H9 (cell line): ENCODE measurements at regions not wholly inside any gene's neighbourhood (a gene's known extent, or its start where the extent isn't known, plus 50 kb on each side); places are given as distances from the start of the nearest gene placed in this dataset.

Experiments used
- DNase-seq: peaks from one replicate; pipeline ENCODE4 v3.0.0-alpha.2; 2017
- H2AFZ ChIP-seq: one replicate; pipeline ENCODE4 v1.6.1; 2013; ENCODE audit warnings: mild to moderate bottlenecking, low read length, control low read depth, moderate library complexity
- H2AK5ac ChIP-seq: 2 replicates; pipeline ENCODE4 v1.6.1; 2013; ENCODE audit warnings: low read length, control low read depth, mixed read lengths; ENCODE audit not compliant: insufficient read length
- H2BK120ac ChIP-seq: one replicate; pipeline ENCODE4 v1.6.1; 2013; ENCODE audit warnings: low read depth, mild to moderate bottlenecking, low read length, control low read depth, inconsistent platforms; ENCODE audit not compliant: poor library complexity, severe bottlenecking
- H2BK12ac ChIP-seq: 2 replicates; pipeline ENCODE4 v1.6.1; 2013; ENCODE audit warnings: low read length, control low read depth, mixed read lengths, low read depth; ENCODE audit not compliant: insufficient read length
- H2BK15ac ChIP-seq: 2 replicates; pipeline ENCODE4 v1.6.1; 2013; ENCODE audit warnings: low read depth, low read length, control low read depth
- H2BK20ac ChIP-seq: one replicate; pipeline ENCODE4 v1.6.1; 2013; ENCODE audit warnings: low read depth, mild to moderate bottlenecking, low read length, control low read depth, inconsistent platforms; ENCODE audit not compliant: poor library complexity, severe bottlenecking
- H2BK5ac ChIP-seq: 2 replicates; pipeline ENCODE4 v1.6.1; 2013; ENCODE audit warnings: low read length, control low read depth, mixed read lengths; ENCODE audit not compliant: insufficient read length
- H3K14ac ChIP-seq: 2 replicates; pipeline ENCODE4 v1.6.1; 2013; ENCODE audit warnings: low read length, control low read depth; ENCODE audit not compliant: insufficient read depth
- H3K18ac ChIP-seq: 2 replicates; pipeline ENCODE4 v1.6.1; 2013; ENCODE audit warnings: low read depth, mild to moderate bottlenecking, mixed read lengths, low read length, control low read depth; ENCODE audit not compliant: insufficient read length
- H3K23ac ChIP-seq: 2 replicates; pipeline ENCODE4 v1.6.1; 2013; ENCODE audit warnings: low read length, control low read depth, mixed read lengths, low read depth; ENCODE audit not compliant: insufficient read length
- H3K23me2 ChIP-seq: 2 replicates; pipeline ENCODE4 v1.6.1; 2013; ENCODE audit warnings: low read depth, mild to moderate bottlenecking, mixed read lengths, low read length, control low read depth; ENCODE audit not compliant: insufficient read length, poor library complexity, severe bottlenecking
- H3K27ac ChIP-seq: 2 replicates; pipeline ENCODE4 v1.5.1; 2013; ENCODE audit warnings: low read length, control low read depth, mixed read lengths, low read depth; ENCODE audit not compliant: insufficient read length
- H3K27me3 ChIP-seq: 2 replicates; pipeline ENCODE4 v1.6.1; 2013; ENCODE audit warnings: low read length, control low read depth, inconsistent platforms; ENCODE audit not compliant: insufficient read depth
- H3K4ac ChIP-seq: 2 replicates; pipeline ENCODE4 v1.6.1; 2013; ENCODE audit warnings: low read depth, mild to moderate bottlenecking, control low read depth, inconsistent platforms, low read length, moderate library complexity
- H3K4me1 ChIP-seq: 2 replicates; pipeline ENCODE4 v1.6.1; 2013; ENCODE audit warnings: low read length, control low read depth, inconsistent platforms; ENCODE audit not compliant: insufficient read depth
- H3K4me2 ChIP-seq: 2 replicates; pipeline ENCODE4 v1.6.1; 2013; ENCODE audit warnings: low read length, control low read depth, mixed read lengths; ENCODE audit not compliant: insufficient read length, insufficient read depth
- H3K56ac ChIP-seq: 2 replicates; pipeline ENCODE4 v1.6.1; 2013; ENCODE audit warnings: low read depth, mild to moderate bottlenecking, mixed read lengths, low read length, control low read depth; ENCODE audit not compliant: insufficient read length
- H3K79me1 ChIP-seq: 2 replicates; pipeline ENCODE4 v1.6.1; 2013; ENCODE audit warnings: low read depth, mild to moderate bottlenecking, moderate library complexity, low read length, control low read depth, inconsistent platforms; ENCODE audit not compliant: insufficient read depth, poor library complexity, severe bottlenecking
- H3K79me2 ChIP-seq: 2 replicates; pipeline ENCODE4 v1.6.1; 2013; ENCODE audit warnings: low read length, control low read depth, inconsistent platforms; ENCODE audit not compliant: insufficient read depth
- H3K9ac ChIP-seq: 2 replicates; pipeline ENCODE4 v1.6.1; 2013; ENCODE audit warnings: low read length, control low read depth, mixed read lengths; ENCODE audit not compliant: insufficient read length; ENCODE audit errors: extremely low read depth
- H3K9me3 ChIP-seq: one replicate; pipeline ENCODE4 v1.6.1; 2013; ENCODE audit warnings: low read depth, low read length, inconsistent platforms; ENCODE audit not compliant: control insufficient read depth
- H3T11ph ChIP-seq: one replicate; pipeline ENCODE4 v1.6.1; 2013; ENCODE audit warnings: mild to moderate bottlenecking, low read length, control low read depth, inconsistent platforms
- H4K20me1 ChIP-seq: one replicate; pipeline ENCODE4 v1.6.1; 2013; ENCODE audit not compliant: control insufficient read depth, insufficient read length, insufficient read depth
- H4K5ac ChIP-seq: 2 replicates; pipeline ENCODE4 v1.6.1; 2013; ENCODE audit warnings: low read depth, mild to moderate bottlenecking, mixed read lengths, low read length, control low read depth; ENCODE audit not compliant: insufficient read length
- H4K8ac ChIP-seq: replicated peaks from 2 replicates; pipeline ENCODE4 v1.6.1; 2013; ENCODE audit warnings: low read length, control low read depth, mixed read lengths, low read depth; ENCODE audit not compliant: insufficient read length
- H4K91ac ChIP-seq: 2 replicates; pipeline ENCODE4 v1.6.1; 2013; ENCODE audit warnings: low read depth, mild to moderate bottlenecking, moderate library complexity, mixed read lengths, low read length, control low read depth; ENCODE audit not compliant: insufficient read length
- H3K27ac Mint-ChIP-seq, 3 experiments: 2 replicates in 2 of 3; 3 replicates in 1 of 3; pipeline ENCODE4 v1.8.0; 2020 to 2021; ENCODE audit warnings: mixed read lengths in 3 of 3, mild to moderate bottlenecking in 1 of 3, moderate library complexity in 1 of 3
- H3K27me3 Mint-ChIP-seq: 2 replicates; pipeline ENCODE4 v1.8.0; 2021; ENCODE audit warnings: low read depth, mild to moderate bottlenecking, moderate library complexity, mixed read lengths
- H3K36me3 Mint-ChIP-seq, 3 experiments: 2 replicates in 2 of 3; 3 replicates in 1 of 3; pipeline ENCODE4 v1.8.0; 2020 to 2021; ENCODE audit warnings: low read depth in 3 of 3, mixed read lengths in 3 of 3; ENCODE audit not compliant: insufficient read depth in 1 of 3
- H3K4me1 Mint-ChIP-seq, 2 experiments: 2 replicates each; pipeline ENCODE4 v1.8.0; 2020; ENCODE audit warnings: mixed read lengths in 2 of 2
- H3K4me3 Mint-ChIP-seq, 2 experiments: 2 replicates in 1 of 2; 3 replicates in 1 of 2; pipeline ENCODE4 v1.8.0; 2020 to 2021; ENCODE audit warnings: mild to moderate bottlenecking in 2 of 2, mixed read lengths in 2 of 2, moderate library complexity in 1 of 2
- H3K9me3 Mint-ChIP-seq, 2 experiments: 2 replicates in 1 of 2; 3 replicates in 1 of 2; pipeline ENCODE4 v1.8.0; 2020; ENCODE audit warnings: mild to moderate bottlenecking in 2 of 2, mixed read lengths in 2 of 2, moderate library complexity in 1 of 2
- CTCF ChIP-seq: fragments of 200-600 bp; sonication (generic); conservative IDR thresholded peaks from 3 replicates; pipeline ENCODE4 v1.8.0; 2021; ENCODE audit warnings: antibody characterized with exemption, mild to moderate bottlenecking
- WGBS: extraction: QIAGEN DNeasy Blood & Tissue Kit; methylation state at CpG from one replicate; pipeline ENCODE4 v1.1.7; 2013; ENCODE audit warnings: missing lambda C conversion rate, low lambda C conversion rate, mixed read lengths; ENCODE audit not compliant: insufficient read length; ENCODE audit errors: extremely low coverage; 5-methylcytosine and 5-hydroxymethylcytosine counted together

- Histone ChIP-seq H2BK12ac (no peak overlapping the region), H3T11ph (no peak overlapping the region), H4K8ac (no peak overlapping the region), H3K4ac (no peak overlapping the region), H2AK5ac (no peak overlapping the region), H3K79me2 (no peaks in the 10 kb centered on the region), H4K20me1 (no peaks in the 10 kb centered on the region), H3K14ac (no peak overlapping the region), H3K79me1 (no peaks in the 10 kb centered on the region), H2BK15ac (no peak overlapping the region), H4K91ac (no peak overlapping the region), H3K9ac (no peak overlapping the region), H3K56ac (no peak overlapping the region), H2BK5ac (no peak overlapping the region), H3K27me3 (no peaks in the 10 kb centered on the region), H2AFZ (no peak overlapping the region), H2BK120ac (no peak overlapping the region), H3K9me3 (no peaks in the 10 kb centered on the region), H3K23me2 (no peaks in the 10 kb centered on the region), H3K18ac (no peak overlapping the region), H4K5ac (no peak overlapping the region), H3K27ac (no peak overlapping the region), H3K4me2 (no peak overlapping the region), H3K4me1 (no peaks in the 10 kb centered on the region), H3K23ac (no peak overlapping the region), H2BK20ac (no peak overlapping the region)
- Mint-ChIP-seq H3K27me3 (no peaks in the 10 kb centered on the region), H3K27ac (peak overlapping the region in 1 of 3 experiments; percentile 56; a peak in 1 of 7 replicates), H3K9me3 (no peaks in the 10 kb centered on the region), H3K4me3 (no peak overlapping the region), H3K4me1 (peaks cover 3 to 4% of the 10 kb centered on the region in 2 experiments; a peak in 3 of 4 replicates), H3K36me3 (no peaks in the 10 kb centered on the region)
- DNase-seq = no peak
- no CpG with 5 or more reads among the region's 3 CpGs for WGBS
- no peak for TF ChIP-seq CTCF
Observed at GRCh38 chr4:123262080-123262479, 134.5 kb upstream of the SPRY1 start.
